Stimulated activated CD4-positive, alpha-beta T cell treated with anti-CD3 and anti-CD28 coated beads, TNF-alpha, amount 100 ng/mL, for 48 hours (primary cell): ENCODE measurements at regions not wholly inside any gene's neighbourhood (a gene's known extent, or its start where the extent isn't known, plus 50 kb on each side); places are given as distances from the start of the nearest gene placed in this dataset.
"Not testable (repeated sequence)": the region's sequence is repeated elsewhere in the genome, so short reads cannot be mapped to it uniquely, and the experiment has no call there.

Experiments
- DNase-seq, 3 donors: peaks; one replicate each; pipeline ENCODE4 v3.0.0-alpha.2; 2020; ENCODE audit warnings: low read depth in 3 of 3

DNA sequence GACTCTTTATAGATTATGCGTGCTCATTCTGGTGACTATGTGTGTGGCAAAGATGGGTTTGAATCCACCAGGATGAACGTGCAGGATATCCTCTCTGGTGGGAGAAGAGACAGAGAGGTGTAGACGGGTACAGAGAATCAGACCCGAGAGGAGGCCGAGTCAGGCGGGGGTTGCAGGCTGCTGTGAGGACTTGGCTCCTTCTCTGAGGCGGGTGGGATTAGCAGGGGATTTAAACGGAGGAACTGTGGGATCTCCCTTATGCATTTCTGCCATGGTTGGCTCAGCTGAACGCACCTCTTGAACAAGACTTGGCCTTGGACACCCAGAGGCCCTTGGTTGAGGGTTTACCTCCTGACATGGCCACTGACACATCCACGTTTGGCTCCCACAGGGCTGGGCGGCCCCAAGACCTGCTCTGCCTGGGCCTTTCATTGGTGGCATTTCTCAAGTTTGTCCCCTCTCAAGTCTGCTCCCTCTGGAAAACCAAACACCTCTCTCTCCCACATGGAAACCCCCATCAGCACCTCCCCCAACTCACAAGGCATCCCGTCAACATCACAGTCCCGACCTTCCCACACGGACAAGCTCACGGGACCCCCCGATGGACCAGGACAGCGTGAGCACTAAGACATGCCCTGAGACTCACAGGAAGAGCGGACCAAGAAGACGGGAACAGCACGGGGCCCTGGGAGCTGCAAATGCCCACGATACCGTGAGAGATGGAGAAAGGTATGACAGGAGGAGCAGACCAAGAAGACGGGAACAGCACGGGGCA, 158.3 kb downstream of the RTP5 start:
- DNase-seq, result no peak

DNA sequence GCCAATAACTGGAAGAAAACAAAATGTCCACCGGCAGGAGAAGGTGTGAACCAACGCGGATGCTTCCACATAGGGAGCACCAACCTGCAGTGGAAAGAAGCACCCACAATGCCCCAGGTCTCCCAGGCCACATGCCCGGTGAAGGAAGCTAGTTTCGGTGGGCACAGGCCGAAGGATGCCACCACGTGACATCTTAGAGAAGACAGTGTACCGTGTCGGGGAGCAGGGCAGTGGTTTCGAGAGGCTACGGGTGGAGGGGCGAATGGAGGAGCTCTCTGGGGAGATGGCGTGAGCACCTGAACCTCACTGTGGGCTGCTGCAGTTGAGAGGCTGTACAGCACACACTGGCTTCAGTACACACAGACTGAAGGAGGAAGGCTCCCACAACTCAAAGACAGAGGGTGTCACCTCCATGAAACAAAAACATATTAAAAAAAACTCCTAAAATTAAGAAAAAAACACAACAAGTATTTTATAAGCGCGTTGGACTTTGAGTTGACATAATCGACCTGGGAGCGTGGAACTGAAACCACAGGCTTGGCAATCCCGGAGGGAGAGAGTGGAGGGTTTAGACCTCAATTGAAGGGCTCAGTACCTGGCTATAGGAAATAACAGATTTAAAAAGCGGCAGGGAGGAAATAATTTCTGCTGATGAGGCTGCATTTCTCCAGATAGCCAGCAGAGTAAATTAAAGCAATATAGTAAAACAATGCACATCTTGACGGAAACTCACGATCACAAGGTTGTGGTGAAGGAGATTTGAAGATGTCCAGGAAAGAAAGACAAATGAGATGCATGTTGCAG, 160.1 kb downstream of the RTP5 start:
- DNase-seq, result no peak

DNA sequence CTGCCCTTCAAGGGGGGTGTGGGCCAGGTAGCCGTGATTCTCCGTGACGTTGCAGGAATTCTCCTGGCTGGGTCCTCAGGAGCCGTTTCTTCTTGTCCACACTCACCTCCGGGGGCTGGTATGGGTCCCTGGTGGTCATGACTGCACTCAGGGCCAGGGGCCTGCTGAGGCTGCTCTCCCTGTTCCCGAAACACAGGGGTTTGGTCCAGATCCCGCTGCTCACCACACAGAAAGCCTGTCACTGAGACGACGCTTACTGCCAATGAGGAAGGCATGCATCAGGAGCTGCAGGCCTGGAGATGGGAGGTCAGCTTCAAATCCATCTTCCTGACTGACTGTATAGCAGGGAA, 160.7 kb downstream of the RTP5 start:
- no peak for DNase-seq

- DNase-seq, result no peak
These were observed 161.3 kb downstream of the RTP5 start for GRCh38 chr2:242030858-242031257.

DNA sequence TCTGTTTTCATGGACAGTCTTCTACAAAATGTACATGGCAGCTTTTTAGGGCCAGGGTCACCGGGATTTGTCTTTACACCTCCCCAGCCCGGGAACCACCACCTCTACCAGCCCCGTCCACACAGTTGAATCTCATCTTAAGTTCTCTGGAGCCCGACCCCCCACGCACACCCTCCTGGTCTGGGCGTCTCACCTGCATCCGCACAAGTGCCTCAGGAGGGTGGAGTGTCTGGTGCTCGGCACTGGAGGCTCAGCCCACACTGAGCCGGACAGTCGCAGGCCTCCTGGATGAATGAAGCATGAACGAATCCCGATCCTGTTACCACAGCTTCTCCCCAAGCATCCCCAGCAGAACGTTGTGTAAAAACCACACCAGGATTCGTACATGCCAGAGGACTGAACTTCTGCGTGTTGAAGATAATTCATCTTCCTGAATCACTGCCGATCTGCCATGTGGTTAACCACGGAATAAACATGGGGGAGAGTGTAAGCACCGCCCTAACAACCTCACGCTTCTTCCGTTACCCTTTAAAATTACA, 162.0 kb downstream of the RTP5 start:
- DNase-seq, result peak in 2 of 3 donors; percentile 11 to 13

GRCh38 chr2:242032780-242033656, 163.5 kb downstream of the RTP5 start:
- DNase-seq, result no peak

DNA sequence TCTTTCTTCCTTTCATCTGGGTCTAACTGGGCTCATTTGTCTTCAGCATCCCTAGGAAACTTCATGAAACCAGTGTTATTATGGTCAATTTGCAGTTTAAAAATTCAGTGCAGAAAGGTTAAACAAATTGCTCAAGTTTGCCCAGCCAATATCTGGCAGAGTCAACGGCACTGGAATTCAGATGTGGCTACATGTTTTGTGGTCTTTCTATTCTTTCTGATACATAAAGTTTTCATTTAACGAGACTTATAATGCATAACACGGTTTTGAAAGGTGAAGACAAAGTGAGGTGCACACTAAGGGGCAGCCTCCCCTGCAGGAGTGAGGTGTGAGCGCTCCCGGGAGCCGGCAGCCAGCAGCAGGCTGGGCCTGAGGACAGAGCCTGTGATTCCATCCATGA, 164.6 kb downstream of the RTP5 start:
- no peak for DNase-seq

GRCh38 chr2:242034996-242035814, 165.7 kb downstream of the RTP5 start:
- no peak for DNase-seq

DNA sequence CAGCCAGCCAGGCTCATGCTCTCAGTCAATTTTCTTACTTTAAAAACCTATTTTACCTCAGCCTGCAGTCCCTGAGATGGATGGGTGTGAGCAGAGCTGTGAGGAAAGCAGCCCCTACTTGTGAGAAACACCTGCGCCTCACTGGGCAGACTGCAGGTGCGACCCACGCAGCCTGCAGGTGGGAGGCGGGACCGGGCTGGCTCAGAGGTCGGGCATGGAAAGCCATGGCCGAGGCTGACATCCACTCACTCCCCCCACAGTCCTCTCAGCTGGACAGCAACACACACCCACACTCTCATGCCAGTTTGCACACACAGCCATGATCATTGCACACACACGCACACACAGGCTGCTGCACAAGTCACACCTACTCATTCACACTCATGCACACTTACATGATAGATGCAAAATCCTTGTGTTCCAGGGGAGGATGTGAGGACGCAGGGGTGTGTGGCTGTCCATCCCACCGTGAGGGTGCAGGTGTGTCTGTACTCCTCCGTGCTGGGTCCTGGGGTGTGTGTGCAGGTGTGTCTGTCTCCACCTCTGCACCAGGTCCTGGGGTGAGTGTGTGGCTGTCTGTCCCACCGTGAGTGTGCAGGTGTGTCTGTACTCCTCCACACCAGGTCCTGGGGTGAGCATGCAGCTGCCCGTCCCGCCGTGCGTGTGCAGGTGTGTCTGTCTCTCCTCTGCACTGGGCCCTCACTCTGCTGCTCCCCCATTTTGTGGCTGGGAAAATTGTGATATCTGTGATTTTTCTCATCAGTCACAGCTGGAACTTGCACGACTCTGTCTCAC, 166.5 kb downstream of the RTP5 start:
- no peak for DNase-seq

DNA sequence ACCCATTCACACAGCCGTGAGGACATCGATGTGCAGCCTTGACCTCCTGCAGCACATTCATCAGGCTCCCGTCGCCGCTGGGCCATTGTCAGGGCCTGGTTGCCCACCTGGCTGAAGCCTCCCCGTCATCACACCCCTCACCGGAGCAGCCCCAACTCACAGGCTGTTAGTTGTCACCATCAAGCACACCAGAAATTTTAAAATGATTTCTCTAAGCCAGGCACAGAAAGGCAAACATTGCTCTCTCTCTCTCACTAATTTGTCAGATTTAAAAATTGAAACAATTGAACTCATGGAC, 167.1 kb downstream of the RTP5 start:
- DNase-seq, result no peak

DNA sequence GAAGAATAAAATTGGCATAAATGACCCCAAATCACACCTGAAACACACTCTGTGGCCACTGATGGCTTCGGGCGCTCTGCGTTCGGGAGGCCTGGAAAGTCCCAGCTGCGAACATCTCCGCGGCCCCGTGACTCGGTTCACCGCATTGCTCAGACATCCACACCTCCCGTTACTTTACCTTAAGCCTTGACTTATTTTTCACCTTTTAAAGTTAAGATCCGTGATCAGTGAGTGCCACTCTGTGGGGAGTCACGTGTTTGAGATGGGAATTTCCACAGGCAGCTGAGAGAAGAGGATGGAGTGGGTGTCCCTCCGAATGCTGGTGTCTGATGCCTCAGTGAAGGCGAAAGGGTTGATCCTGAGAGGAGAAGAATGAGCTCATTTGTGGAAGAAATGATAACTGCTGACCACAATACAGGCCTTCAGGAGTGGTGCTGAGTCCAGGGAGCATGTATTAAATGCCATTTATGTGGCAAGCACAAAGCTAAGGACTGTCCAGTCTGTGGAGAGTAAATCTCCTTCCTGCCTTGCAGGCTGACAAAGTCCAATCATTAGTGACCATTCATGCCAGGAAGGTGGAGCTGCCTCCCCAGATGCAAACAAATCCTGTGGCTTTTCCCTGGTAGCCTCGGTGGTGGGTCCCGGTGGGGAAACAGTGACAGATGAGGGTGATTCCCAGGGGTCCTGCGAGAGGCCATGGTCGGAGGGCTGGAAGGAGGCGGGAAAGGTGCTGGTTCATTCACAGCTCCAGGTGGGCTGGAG, 168.8 kb downstream of the RTP5 start:
- DNase-seq, result no peak

- no peak for DNase-seq
These were observed 169.4 kb downstream of the RTP5 start for GRCh38 chr2:242038928-242039341.

- no peak for DNase-seq
These were observed 170.8 kb downstream of the RTP5 start for GRCh38 chr2:242040303-242040655.

DNA sequence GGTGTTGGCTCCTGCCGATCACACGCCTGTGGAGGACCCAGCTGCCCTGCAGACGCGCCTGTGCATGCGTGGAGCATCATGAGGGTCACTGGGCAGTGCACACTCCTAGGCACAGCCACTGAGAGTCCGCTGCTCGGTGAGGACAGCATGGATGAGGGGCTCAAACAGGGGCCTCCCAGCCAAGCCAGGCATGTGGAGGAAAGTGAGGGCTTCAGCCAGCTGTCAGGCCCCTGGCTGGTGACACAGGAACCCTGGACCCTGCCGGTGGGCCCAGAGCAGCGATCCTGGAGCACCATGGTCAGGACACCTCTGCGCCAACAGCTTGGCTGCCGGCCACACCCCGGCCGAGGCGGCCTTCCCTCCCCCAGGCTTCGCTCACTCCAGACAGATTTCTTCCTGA, 171.2 kb downstream of the RTP5 start:
- no peak for DNase-seq

- DNase-seq, result no peak
These were observed 172.3 kb downstream of the RTP5 start for GRCh38 chr2:242041816-242042215.

DNA sequence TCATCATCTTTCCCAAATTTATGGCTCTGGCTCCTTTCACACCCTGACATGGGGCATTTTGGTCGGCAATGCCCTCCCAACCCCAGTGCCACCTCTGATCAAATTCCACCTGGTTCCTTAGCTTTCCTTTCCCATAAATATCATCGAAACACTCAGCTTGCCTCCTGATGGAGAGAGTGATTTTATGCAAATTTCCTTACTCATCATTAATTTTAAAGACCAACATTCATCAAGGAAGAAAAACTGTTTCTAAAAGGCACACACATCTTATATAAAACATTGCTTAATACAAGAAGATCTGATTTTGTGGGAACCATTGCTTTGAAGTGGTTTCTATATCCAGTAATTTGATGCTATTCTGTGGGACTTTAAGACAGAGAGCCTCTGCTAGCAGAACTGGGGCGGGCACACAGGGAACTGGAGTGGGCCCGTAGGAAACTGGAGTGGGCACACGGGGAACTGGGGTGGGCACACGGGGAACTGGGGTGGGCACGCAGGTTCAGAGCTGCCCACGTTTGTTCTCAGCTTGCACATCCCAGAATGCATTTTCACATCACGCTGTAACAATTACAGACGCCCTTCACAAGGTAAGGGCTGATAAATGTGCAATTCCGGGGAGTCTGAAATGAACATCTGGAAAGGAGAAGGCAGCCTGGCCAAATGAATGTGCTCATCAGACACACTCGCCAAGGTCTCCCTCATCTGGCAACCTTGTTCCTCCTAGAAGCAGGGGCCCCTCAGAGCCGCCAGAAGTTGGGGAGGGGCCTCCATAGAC, 174.2 kb downstream of the RTP5 start:
- DNase-seq, result no peak

DNA sequence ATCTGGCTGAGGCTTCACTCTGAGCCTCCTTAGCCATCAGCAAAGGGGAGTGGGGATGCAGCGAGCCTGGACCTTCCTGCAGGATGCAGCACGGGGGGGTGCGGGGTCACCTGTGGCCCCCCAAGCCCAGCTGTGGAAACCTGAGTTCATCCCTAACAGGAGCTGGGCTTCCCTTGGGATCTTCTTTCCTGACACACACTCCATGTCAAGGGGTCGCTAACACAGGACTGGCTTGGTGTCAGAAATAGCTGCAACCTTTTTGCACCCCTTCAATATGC, 174.7 kb downstream of the RTP5 start:
- no peak for DNase-seq

DNA sequence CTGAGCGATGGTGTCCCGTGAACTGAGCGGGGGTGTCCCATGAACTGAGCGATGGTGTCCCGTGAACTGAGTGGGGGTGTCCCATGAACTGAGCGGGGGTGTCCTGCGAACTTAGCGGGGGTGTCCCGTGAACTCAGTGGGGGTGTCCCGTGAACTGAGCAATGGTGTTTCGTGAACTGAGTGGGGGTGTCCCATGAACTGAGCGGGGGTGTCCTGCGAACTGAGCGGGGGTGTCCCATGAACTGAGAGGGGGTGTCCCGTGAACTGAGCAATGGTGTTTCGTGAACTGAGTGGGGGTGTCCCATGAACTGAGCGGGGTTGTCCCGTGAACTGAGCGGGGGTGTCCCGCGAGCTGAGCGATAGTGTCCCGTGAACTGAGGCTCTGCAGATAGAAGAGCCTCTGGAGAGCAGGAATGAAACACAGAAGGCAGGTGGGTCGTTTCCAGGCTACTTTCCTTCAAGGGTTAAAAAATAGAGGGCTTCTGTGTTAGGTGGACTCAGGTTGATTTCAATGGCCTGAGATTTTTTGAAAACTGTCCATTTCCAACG, 176.1 kb downstream of the RTP5 start:
- not testable (repeated sequence) for DNase-seq

GRCh38 chr2:242046206-242046826, 176.8 kb downstream of the RTP5 start:
- no peak for DNase-seq
